Prostate gland (tissue), 2 donors: ENCODE measurements at regions not wholly inside any gene's neighbourhood (a gene's known extent, or its start where the extent isn't known, plus 50 kb on each side); places are given as distances from the start of the nearest gene placed in this dataset.

Source experiments
- DNase-seq: peaks from one replicate; pipeline ENCODE4 v3.0.0-alpha.2; 2019; ENCODE audit warnings: low spot score
- H3K27ac ChIP-seq, 2 donors: fragments of 200-600 bp; sonication (generic); 2 replicates each; pipeline ENCODE4 v1.5.1; 2017 to 2019
- H3K27me3 ChIP-seq: fragments of 200-600 bp; sonication (generic); replicated peaks from 2 replicates; pipeline ENCODE4 v1.5.1; 2019; ENCODE audit not compliant: insufficient read depth
- H3K36me3 ChIP-seq, 2 donors: fragments of 200-600 bp; sonication (generic); 1 replicate in 1 of 2; 2 replicates in 1 of 2; pipeline versions ENCODE4 v1.5.1 to v1.8.1; 2017 to 2019
- H3K4me1 ChIP-seq: fragments of 200-600 bp; sonication (generic); replicated peaks from 2 replicates; pipeline ENCODE4 v1.5.1; 2019
- H3K4me3 ChIP-seq, 2 donors: fragments of 200-600 bp; sonication (generic); 2 replicates each; pipeline ENCODE4 v1.5.1; 2017 to 2019
- H3K9me3 ChIP-seq: fragments of 200-600 bp; sonication (generic); 2 replicates; pipeline ENCODE4 v1.5.1; 2017
- CTCF ChIP-seq, 4 experiments: fragments of 200-600 bp in 2 of 4; fragments of 450-650 bp in 2 of 4; sonication (generic) in 2 of 4; IDR thresholded peaks; 1 replicate in 3 of 4; 2 replicates in 1 of 4; pipeline ENCODE4 v1.5.1; 2016 to 2019; ENCODE audit warnings: antibody characterized with exemption in 4 of 4, mild to moderate bottlenecking in 2 of 4, moderate library complexity in 2 of 4
- POLR2A ChIP-seq: fragments of 450-650 bp; IDR thresholded peaks from one replicate; pipeline ENCODE4 v1.6.1; 2016; ENCODE audit warnings: antibody characterized with exemption, mild to moderate bottlenecking
- POLR2AphosphoS5 ChIP-seq: sonication (generic); formaldehyde crosslinking; IDR thresholded peaks from one replicate; pipeline ENCODE4 v1.6.1; 2017; ENCODE audit warnings: antibody characterized with exemption
- WGBS: methylation state at CpG from one replicate; pipeline ENCODE4 v1.1.5; 2018; 5-methylcytosine and 5-hydroxymethylcytosine counted together
- intact Hi-C: fragments of 100-400 bp; cut with DNase I; formaldehyde crosslinking; loops from one replicate; pipeline ENCODE4 v1.14.2; 2022

GRCh38 chr6:44676246-44676790 lies 288.8 kb downstream of the CDC5L start:
- Histone ChIP-seq H3K36me3 (no peaks in the 10 kb centered on the region), H3K4me3 (no peak overlapping the region), H3K27me3 (no peaks in the 10 kb centered on the region), H3K27ac (peak overlapping the region; percentile 0 to 68), H3K4me1 (no peaks in the 10 kb centered on the region), H3K9me3 (no peaks in the 10 kb centered on the region)
- DNase-seq: peak; percentile 7
- 88% methylated on average over 8 of the region's 8 CpGs for WGBS
- no peak for TF ChIP-seq CTCF (IDR thresholded peaks at IDR 0.05)
- no peak for TF ChIP-seq POLR2AphosphoS5
- TF ChIP-seq POLR2A: no peak
- intact Hi-C loops: no loop called here

DNA sequence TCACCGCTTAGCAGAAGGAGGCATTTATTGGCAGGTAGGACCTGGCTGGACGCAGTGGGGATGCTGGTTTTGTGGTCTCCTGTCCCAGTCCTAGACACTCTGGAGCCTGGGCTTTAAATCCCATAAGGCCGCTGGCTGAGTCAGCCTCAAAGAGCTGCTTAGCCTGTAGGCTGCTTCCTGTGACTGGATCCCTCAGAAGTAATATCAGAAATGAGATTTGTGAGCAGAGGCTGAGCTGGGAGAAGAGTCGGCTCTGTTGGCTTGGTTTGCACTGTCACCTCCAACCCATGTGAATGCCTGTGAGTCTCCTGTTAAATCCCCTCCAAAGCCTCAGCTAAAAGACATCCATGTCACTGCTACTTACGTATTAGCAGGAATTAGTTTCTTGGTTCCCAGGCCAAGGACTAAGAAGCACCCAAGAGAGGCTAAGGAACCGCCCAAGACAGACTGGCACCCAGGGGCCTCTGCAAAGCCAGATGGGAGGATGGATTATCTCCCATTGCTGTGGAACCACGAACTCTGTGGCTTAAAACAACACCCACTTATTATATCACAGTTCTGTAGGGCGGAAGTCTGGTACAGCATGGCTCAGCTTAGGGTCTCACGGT lies 289.4 kb downstream of the CDC5L start:
- no peaks in the 10 kb centered on the region for H3K27me3 ChIP-seq
- no peaks in the 10 kb centered on the region for H3K4me1 ChIP-seq
- H3K9me3 ChIP-seq: no peaks in the 10 kb centered on the region
- intact Hi-C loops: no loop called here
- peak overlapping the region in 1 of 2 donors; percentile 68 for H3K27ac ChIP-seq
- TF ChIP-seq CTCF (IDR thresholded peaks at IDR 0.05): no peak
- no peak for TF ChIP-seq POLR2A
- no peak for TF ChIP-seq POLR2AphosphoS5
- H3K36me3 ChIP-seq: no peaks in the 10 kb centered on the region
- H3K4me3 ChIP-seq: no peak overlapping the region
- peak; percentile 1 for DNase-seq
- 92% methylated on average over 9 of the region's 9 CpGs for WGBS

GRCh38 chr6:44678252-44678935 lies 290.9 kb downstream of the CDC5L start:
- intact Hi-C loops: no loop called here
- Histone ChIP-seq H3K4me1 (no peaks in the 10 kb centered on the region), H3K27ac (no peak overlapping the region), H3K36me3 (no peaks in the 10 kb centered on the region), H3K27me3 (no peaks in the 10 kb centered on the region), H3K9me3 (no peaks in the 10 kb centered on the region), H3K4me3 (no peak overlapping the region)
- peak; percentile 2 for DNase-seq
- 89% methylated on average over 9 of the region's 9 CpGs for WGBS
- TF ChIP-seq CTCF (IDR thresholded peaks at IDR 0.05) (no peak), POLR2AphosphoS5 (no peak), POLR2A (no peak)

DNA sequence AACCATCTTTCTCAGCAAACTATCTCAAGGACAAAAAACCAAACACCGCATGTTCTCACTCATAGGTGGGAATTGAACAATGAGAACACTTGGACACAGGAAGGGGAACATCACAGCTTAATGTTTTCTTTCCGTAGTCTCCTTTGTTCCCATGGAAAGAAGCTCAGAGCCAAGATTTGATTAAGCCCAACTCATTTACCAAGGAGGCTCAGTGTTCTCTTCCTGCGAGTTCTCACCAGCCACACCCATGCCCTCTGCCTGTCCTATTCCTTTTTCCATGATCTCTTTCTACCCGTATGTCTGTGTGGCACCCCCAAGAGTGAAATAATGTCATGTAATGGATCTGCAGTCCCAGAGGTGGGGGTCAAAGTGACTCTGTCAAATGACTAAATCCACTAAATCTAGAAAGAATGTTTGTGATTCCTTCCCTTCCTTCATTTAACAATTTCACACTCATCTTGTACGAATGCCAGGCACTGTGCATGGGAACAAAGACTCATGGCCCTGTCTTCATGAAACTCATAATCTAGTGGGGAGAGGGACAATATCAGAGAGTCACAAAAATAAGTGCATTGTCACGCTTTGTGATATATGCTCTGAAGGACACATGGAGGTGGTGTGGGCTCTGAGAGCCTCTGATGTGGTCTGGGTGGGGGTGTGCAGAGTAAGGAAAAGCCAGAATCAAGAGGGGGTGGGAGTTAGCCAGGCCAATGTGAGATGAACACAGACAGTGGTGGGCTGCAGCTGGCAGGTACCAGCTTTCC lies 292.1 kb downstream of the CDC5L start:
- no peak overlapping the region for H3K27ac ChIP-seq
- intact Hi-C loops: no loop called here
- DNase-seq: peak; percentile 2
- H3K36me3 ChIP-seq: no peaks in the 10 kb centered on the region
- H3K4me1 ChIP-seq: no peaks in the 10 kb centered on the region
- no peaks in the 10 kb centered on the region for H3K9me3 ChIP-seq
- H3K4me3 ChIP-seq: no peak overlapping the region
- TF ChIP-seq POLR2AphosphoS5 (no peak), CTCF (IDR thresholded peaks at IDR 0.05) (no peak), POLR2A (no peak)
- no peaks in the 10 kb centered on the region for H3K27me3 ChIP-seq
- WGBS: 75% methylated on average over 6 of the region's 6 CpGs
